T-helper 22 cell (primary cell): ENCODE measurements at regions not wholly inside any gene's neighbourhood (a gene's known extent, or its start where the extent isn't known, plus 50 kb on each side); places are given as distances from the start of the nearest gene placed in this dataset.
"Not testable (repeated sequence)": the region's sequence is repeated elsewhere in the genome, so short reads cannot be mapped to it uniquely, and the experiment has no call there.

Experiments used
- DNase-seq: peaks from one replicate; pipeline ENCODE4 v3.0.0-alpha.2; 2020; ENCODE audit warnings: low read depth

- DNase-seq, result not testable (repeated sequence)
These were observed 329.0 kb upstream of the DAB2 start for GRCh38 chr5:39753747-39754146.

- no peak for DNase-seq
These were observed 325.9 kb upstream of the DAB2 start for GRCh38 chr5:39750661-39751060.

- no peak for DNase-seq
These were observed 318.1 kb upstream of the DAB2 start for GRCh38 chr5:39742916-39743315.

GRCh38 chr5:39740404-39740803 lies 315.6 kb upstream of the DAB2 start:
- no peak for DNase-seq

- no peak for DNase-seq
These were observed 307.4 kb upstream of the DAB2 start for GRCh38 chr5:39732166-39732565.

GRCh38 chr5:39730699-39731098 lies 305.9 kb upstream of the DAB2 start:
- DNase-seq, result no peak

GRCh38 chr5:39730006-39730405 lies 305.2 kb upstream of the DAB2 start:
- no peak for DNase-seq

- no peak for DNase-seq
These were observed 301.7 kb upstream of the DAB2 start for GRCh38 chr5:39726467-39726866.

GRCh38 chr5:39721394-39721793 lies 296.6 kb upstream of the DAB2 start:
- no peak for DNase-seq

GRCh38 chr5:39720136-39720535 lies 295.4 kb upstream of the DAB2 start:
- DNase-seq, result no peak

GRCh38 chr5:39717176-39717897 lies 292.6 kb upstream of the DAB2 start:
- no peak for DNase-seq

GRCh38 chr5:39716532-39717028 lies 291.8 kb upstream of the DAB2 start:
- no peak for DNase-seq

- DNase-seq, result no peak
These were observed 289.4 kb upstream of the DAB2 start for GRCh38 chr5:39714036-39714698.

GRCh38 chr5:39713250-39713916 lies 288.6 kb upstream of the DAB2 start:
- DNase-seq, result no peak

- no peak for DNase-seq
These were observed 287.8 kb upstream of the DAB2 start for GRCh38 chr5:39712316-39713249.

GRCh38 chr5:39711821-39712220 lies 287.0 kb upstream of the DAB2 start:
- DNase-seq, result no peak

GRCh38 chr5:39709032-39709431 lies 284.3 kb upstream of the DAB2 start:
- no peak for DNase-seq

- DNase-seq, result no peak
These were observed 278.1 kb upstream of the DAB2 start for GRCh38 chr5:39702928-39703327.

- DNase-seq, result no peak
These were observed 275.7 kb upstream of the DAB2 start for GRCh38 chr5:39700523-39700922.

- DNase-seq, result no peak
These were observed 274.2 kb upstream of the DAB2 start for GRCh38 chr5:39698838-39699560.

- no peak for DNase-seq
These were observed 273.1 kb upstream of the DAB2 start for GRCh38 chr5:39697881-39698280.
